K562 (cell line): ENCODE measurements at regions not wholly inside any gene's neighbourhood (a gene's known extent, or its start where the extent isn't known, plus 50 kb on each side); places are given as distances from the start of the nearest gene placed in this dataset.

Source experiments
- ATAC-seq: fragments of 200-7000 bp; cut with Tn5 transposase; 3 replicates; pipeline ENCODE4 v1.9.1; 2020; ENCODE audit warnings: moderate library complexity
- BruUV-seq: library from RNA; stranded (reverse); fragments of 400-500 nt; replicated peaks from 2 replicates; lab custom pipeline; 2021; lab: Mats Ljungman, UMichigan
- CTCF ChIA-PET: fragments of 300-600 bp; formaldehyde crosslinking; extraction: SDS; loops from one replicate; lab custom pipeline; 2021; ENCODE audit warnings: low intra/inter-chr PET ratio; lab: Yijun Ruan, JAX
- POLR2A ChIA-PET: fragments of 300-600, 350-650 bp; sonication (Branson Sonifier 250); formaldehyde crosslinking; extraction: SDS; loops from one replicate; lab custom pipeline; 2021; ENCODE audit warnings: antibody characterized with exemption, inconsistent platforms; lab: Yijun Ruan, JAX
- DNase-seq, 4 experiments: peaks; one replicate each; pipeline versions ENCODE4 v3.0.0 to v3.0.0-alpha.2; 2011 to 2018; ENCODE audit warnings: low spot score in 3 of 4, mixed read lengths in 3 of 4; ENCODE audit errors: extremely low read depth in 1 of 4
- FAIRE-seq: peaks from 2 replicates; lab custom pipeline; 2011; peaks lifted over from hg19 to GRCh38; lab: Jason Lieb, UNC
- H2AFZ ChIP-seq: 2 replicates; pipeline ENCODE4 v1.6.0; 2011; ENCODE audit warnings: low read depth, low read length, control low read depth, inconsistent platforms
- H3K27ac ChIP-seq: fragments of 200-600 bp; 3 replicates; pipeline ENCODE4 v1.8.0; 2011; ENCODE audit warnings: low read depth, mild to moderate bottlenecking, control low read depth, inconsistent platforms, low read length, moderate library complexity, mixed read lengths; ENCODE audit errors: extremely low read depth
- H3K27me3 ChIP-seq, 2 experiments: fragments of 300-600 bp in 1 of 2; 2 replicates in 1 of 2; 3 replicates in 1 of 2; pipeline versions ENCODE4 v1.6.0 to v1.8.0; 2011; ENCODE audit warnings: inconsistent platforms in 2 of 2, low read length in 2 of 2, mild to moderate bottlenecking in 1 of 2, mixed read lengths in 1 of 2, moderate library complexity in 1 of 2; ENCODE audit not compliant: control insufficient read depth in 2 of 2, insufficient read depth in 2 of 2
- H3K36me3 ChIP-seq: fragments of 300-600 bp; 3 replicates; pipeline ENCODE4 v1.8.0; 2011; ENCODE audit warnings: mild to moderate bottlenecking, low read length, inconsistent platforms; ENCODE audit not compliant: control insufficient read depth, insufficient read depth
- H3K4me1 ChIP-seq, 2 experiments: fragments of 200-600 bp in 1 of 2; replicated peaks in 1 of 2; 2 replicates in 1 of 2; 3 replicates in 1 of 2; pipeline versions ENCODE4 v1.5.1 to v1.8.0; 2011; ENCODE audit warnings: inconsistent platforms in 2 of 2, low read length in 2 of 2, mild to moderate bottlenecking in 1 of 2, mixed read lengths in 1 of 2, moderate library complexity in 1 of 2; ENCODE audit not compliant: control insufficient read depth in 2 of 2, insufficient read depth in 2 of 2
- H3K4me2 ChIP-seq: 2 replicates; pipeline ENCODE4 v1.6.1; 2011; ENCODE audit warnings: low read length, control low read depth, inconsistent platforms, mixed read lengths; ENCODE audit not compliant: insufficient read depth
- H3K4me3 ChIP-seq: fragments of 200-600 bp; sonication (generic), shearing (Covaris generic); 2 replicates; pipeline ENCODE4 v1.5.1; 2016; ENCODE audit warnings: control low read depth, inconsistent platforms
- H3K79me2 ChIP-seq: fragments of 200-600 bp; 3 replicates; pipeline ENCODE4 v1.8.0; 2011; ENCODE audit warnings: low read length, inconsistent platforms; ENCODE audit not compliant: control insufficient read depth, insufficient read depth
- H3K9ac ChIP-seq, 2 experiments: 2 replicates each; pipeline versions ENCODE4 v1.6.0 to v1.6.1; 2011; ENCODE audit warnings: low read depth in 2 of 2, low read length in 2 of 2, control low read depth in 1 of 2, inconsistent platforms in 1 of 2, mild to moderate bottlenecking in 1 of 2, mixed read lengths in 1 of 2; ENCODE audit not compliant: insufficient read depth in 1 of 2
- H3K9me1 ChIP-seq: one replicate; pipeline ENCODE4 v1.6.0; 2011; ENCODE audit warnings: inconsistent platforms, mild to moderate bottlenecking, low read length, moderate library complexity; ENCODE audit not compliant: control insufficient read depth, insufficient read depth
- H3K9me3 ChIP-seq: replicated peaks from 2 replicates; pipeline ENCODE4 v1.5.1; 2011; ENCODE audit warnings: low read depth, low read length, inconsistent platforms; ENCODE audit not compliant: control insufficient read depth, insufficient read depth
- H4K20me1 ChIP-seq: replicated peaks from 2 replicates; pipeline ENCODE4 v1.6.1; 2011; ENCODE audit warnings: low read length, inconsistent platforms, mixed read lengths; ENCODE audit not compliant: control insufficient read depth, insufficient read depth
- FOXK2 ChIP-seq, 2 experiments: fragments of 450-650 bp; IDR thresholded peaks in 1 of 2; conservative IDR thresholded peaks in 1 of 2; 2 replicates each; pipeline ENCODE4 v1.6.1; 2016; ENCODE audit warnings: low read depth in 2 of 2, mild to moderate bottlenecking in 1 of 2
- HBP1 ChIP-seq: fragments of 450-650 bp; formaldehyde crosslinking; IDR thresholded peaks from 2 replicates; pipeline ENCODE4 v1.4.0; 2022; ENCODE audit warnings: missing genetic modification characterization
- HMG20B ChIP-seq: fragments of 250-450 bp; sonication (Bioruptor Pico); IDR thresholded peaks from 2 replicates; pipeline ENCODE4 v1.5.0; 2021; ENCODE audit warnings: mild to moderate bottlenecking
- MAFG ChIP-seq: fragments of 450-650 bp; conservative IDR thresholded peaks from 2 replicates; pipeline ENCODE4 v1.6.1; 2016; ENCODE audit warnings: missing genetic modification characterization, missing compliant biosample characterization
- MXD1 ChIP-seq: fragments of 250-450 bp; sonication (Bioruptor Pico); IDR thresholded peaks from 2 replicates; pipeline ENCODE4 v1.8.0; 2021; ENCODE audit warnings: borderline replicate concordance, mild to moderate bottlenecking, moderate library complexity; ENCODE audit not compliant: poor library complexity, severe bottlenecking
- NFATC3 ChIP-seq: fragments of 450-650 bp; IDR thresholded peaks from 2 replicates; pipeline ENCODE4 v1.6.1; 2017; ENCODE audit warnings: mild to moderate bottlenecking
- NFIX ChIP-seq: fragments of 250-450 bp; sonication (Bioruptor Pico); IDR thresholded peaks from 2 replicates; pipeline ENCODE4 v1.4.0; 2020; ENCODE audit warnings: low read depth, mild to moderate bottlenecking, moderate library complexity
- SNRNP70 ChIP-seq: fragments of 200-400 bp; formaldehyde crosslinking; optimal IDR thresholded peaks from 2 replicates; pipeline ENCODE3; 2017; ENCODE audit warnings: low read depth, low read length
- TRIM24 ChIP-seq, 2 experiments: fragments of 450-650 bp; IDR thresholded peaks; 2 replicates each; pipeline ENCODE4 v1.6.1; 2016
- ZNF668 ChIP-seq: fragments of 250-450 bp; sonication (Bioruptor Pico); IDR thresholded peaks from 2 replicates; pipeline ENCODE4 v1.8.0; 2022; ENCODE audit warnings: mild to moderate bottlenecking, inconsistent platforms
- ZSCAN32 ChIP-seq: fragments of 450-650 bp; formaldehyde crosslinking; IDR thresholded peaks from 2 replicates; pipeline ENCODE4 v1.4.0; 2020; ENCODE audit warnings: mild to moderate bottlenecking, moderate library complexity
- WGBS: fragments of 100-300 bp; shearing (Covaris generic); methylation state at CpG from one replicate; pipeline ENCODE4 v1.1.6; 2016; ENCODE audit warnings: low coverage, mixed read lengths; ENCODE audit not compliant: insufficient coverage; ENCODE audit errors: missing lambda C conversion rate; 5-methylcytosine and 5-hydroxymethylcytosine counted together
- in situ Hi-C: fragments of 300-500 bp; cut with MboI; formaldehyde crosslinking; loops from 4 replicates; pipeline ENCODE4 v1.15.0; 2018; ENCODE audit warnings: inconsistent platforms, mixed read lengths
- intact Hi-C: fragments of 100-400 bp; cut with micrococcal nuclease; formaldehyde crosslinking; loops from 2 replicates; pipeline ENCODE4 v1.14.2; 2022
- TF ChIP-seq, protein P1 (sequence below): sonication (generic); formaldehyde crosslinking; IDR thresholded peaks from 2 replicates; pipeline ENCODE4 v1.8.0; 2023; ENCODE audit warnings: mild to moderate bottlenecking, missing genetic modification reagents
- TF ChIP-seq, protein P2 (sequence below): fragments of 250-450 bp; sonication (Bioruptor Pico); IDR thresholded peaks from 2 replicates; pipeline ENCODE4 v1.4.0; 2020; ENCODE audit warnings: mild to moderate bottlenecking, moderate library complexity
- TF ChIP-seq, protein P3 (sequence below): fragments of 250-450 bp; sonication (Bioruptor Pico); IDR thresholded peaks from 2 replicates; pipeline ENCODE4 v1.8.0; 2021; ENCODE audit warnings: moderate library complexity, mild to moderate bottlenecking, inconsistent platforms
- TF ChIP-seq, protein P4 (sequence below): fragments of 450-650 bp; IDR thresholded peaks from 2 replicates; pipeline ENCODE4 v1.6.1; 2016

- Histone ChIP-seq H3K4me3 (no peak overlapping the region), H3K4me2 (no peak overlapping the region), H3K9me3 (no peaks in the 10 kb centered on the region), H3K36me3 (no peaks in the 10 kb centered on the region), H3K79me2 (no peaks in the 10 kb centered on the region), H3K27ac (no peak overlapping the region), H2AFZ (no peak overlapping the region), H3K9ac (no peak overlapping the region), H3K9me1 (no peaks in the 10 kb centered on the region), H4K20me1 (no peaks in the 10 kb centered on the region), H3K27me3 (no peaks in the 10 kb centered on the region), H3K4me1 (no peaks in the 10 kb centered on the region)
- FAIRE-seq, result no peak
- ATAC-seq, result no peak
- ChIA-PET CTCF (no interaction called here), POLR2A (no interaction called here)
- BruUV-seq, result no TSS peak
- in situ Hi-C loops, result no loop called here
- intact Hi-C loops, result no loop called here
- WGBS, result 2% methylated on average over 6 of the region's 6 CpGs
- DNase-seq, result no peak
- TF ChIP-seq TRIM24 (IDR thresholded peaks at IDR 0.05), result no peak
- no peak for TF ChIP-seq NFIX (CRISPR knock-in tag)
- TF ChIP-seq, protein P1, sequence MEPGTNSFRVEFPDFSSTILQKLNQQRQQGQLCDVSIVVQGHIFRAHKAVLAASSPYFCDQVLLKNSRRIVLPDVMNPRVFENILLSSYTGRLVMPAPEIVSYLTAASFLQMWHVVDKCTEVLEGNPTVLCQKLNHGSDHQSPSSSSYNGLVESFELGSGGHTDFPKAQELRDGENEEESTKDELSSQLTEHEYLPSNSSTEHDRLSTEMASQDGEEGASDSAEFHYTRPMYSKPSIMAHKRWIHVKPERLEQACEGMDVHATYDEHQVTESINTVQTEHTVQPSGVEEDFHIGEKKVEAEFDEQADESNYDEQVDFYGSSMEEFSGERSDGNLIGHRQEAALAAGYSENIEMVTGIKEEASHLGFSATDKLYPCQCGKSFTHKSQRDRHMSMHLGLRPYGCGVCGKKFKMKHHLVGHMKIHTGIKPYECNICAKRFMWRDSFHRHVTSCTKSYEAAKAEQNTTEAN (CRISPR knock-in tag), result no peak
- TF ChIP-seq SNRNP70, result no peak
- no peak for TF ChIP-seq ZNF668 (CRISPR knock-in tag)
- TF ChIP-seq, protein P2, sequence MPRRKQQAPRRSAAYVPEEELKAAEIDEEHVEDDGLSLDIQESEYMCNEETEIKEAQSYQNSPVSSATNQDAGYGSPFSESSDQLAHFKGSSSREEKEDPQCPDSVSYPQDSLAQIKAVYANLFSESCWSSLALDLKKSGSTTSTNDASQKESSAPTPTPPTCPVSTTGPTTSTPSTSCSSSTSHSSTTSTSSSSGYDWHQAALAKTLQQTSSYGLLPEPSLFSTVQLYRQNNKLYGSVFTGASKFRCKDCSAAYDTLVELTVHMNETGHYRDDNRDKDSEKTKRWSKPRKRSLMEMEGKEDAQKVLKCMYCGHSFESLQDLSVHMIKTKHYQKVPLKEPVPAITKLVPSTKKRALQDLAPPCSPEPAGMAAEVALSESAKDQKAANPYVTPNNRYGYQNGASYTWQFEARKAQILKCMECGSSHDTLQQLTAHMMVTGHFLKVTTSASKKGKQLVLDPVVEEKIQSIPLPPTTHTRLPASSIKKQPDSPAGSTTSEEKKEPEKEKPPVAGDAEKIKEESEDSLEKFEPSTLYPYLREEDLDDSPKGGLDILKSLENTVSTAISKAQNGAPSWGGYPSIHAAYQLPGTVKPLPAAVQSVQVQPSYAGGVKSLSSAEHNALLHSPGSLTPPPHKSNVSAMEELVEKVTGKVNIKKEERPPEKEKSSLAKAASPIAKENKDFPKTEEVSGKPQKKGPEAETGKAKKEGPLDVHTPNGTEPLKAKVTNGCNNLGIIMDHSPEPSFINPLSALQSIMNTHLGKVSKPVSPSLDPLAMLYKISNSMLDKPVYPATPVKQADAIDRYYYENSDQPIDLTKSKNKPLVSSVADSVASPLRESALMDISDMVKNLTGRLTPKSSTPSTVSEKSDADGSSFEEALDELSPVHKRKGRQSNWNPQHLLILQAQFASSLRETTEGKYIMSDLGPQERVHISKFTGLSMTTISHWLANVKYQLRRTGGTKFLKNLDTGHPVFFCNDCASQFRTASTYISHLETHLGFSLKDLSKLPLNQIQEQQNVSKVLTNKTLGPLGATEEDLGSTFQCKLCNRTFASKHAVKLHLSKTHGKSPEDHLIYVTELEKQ (CRISPR knock-in tag), result no peak
- no peak for TF ChIP-seq FOXK2 (conservative IDR thresholded peaks at IDR 0.05 in 1 of 2, IDR thresholded peaks at IDR 0.05 in 1 of 2; ENCODE audit: low read depth in 2 of 2)
- no peak for TF ChIP-seq MXD1 (CRISPR knock-in tag)
- no peak for TF ChIP-seq ZSCAN32 (CRISPR knock-in tag)
- TF ChIP-seq HBP1 (CRISPR knock-in tag), result no peak
- TF ChIP-seq, protein P3, sequence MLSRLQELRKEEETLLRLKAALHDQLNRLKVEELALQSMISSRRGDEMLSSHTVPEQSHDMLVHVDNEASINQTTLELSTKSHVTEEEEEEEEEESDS, result no peak
- TF ChIP-seq, protein P4, sequence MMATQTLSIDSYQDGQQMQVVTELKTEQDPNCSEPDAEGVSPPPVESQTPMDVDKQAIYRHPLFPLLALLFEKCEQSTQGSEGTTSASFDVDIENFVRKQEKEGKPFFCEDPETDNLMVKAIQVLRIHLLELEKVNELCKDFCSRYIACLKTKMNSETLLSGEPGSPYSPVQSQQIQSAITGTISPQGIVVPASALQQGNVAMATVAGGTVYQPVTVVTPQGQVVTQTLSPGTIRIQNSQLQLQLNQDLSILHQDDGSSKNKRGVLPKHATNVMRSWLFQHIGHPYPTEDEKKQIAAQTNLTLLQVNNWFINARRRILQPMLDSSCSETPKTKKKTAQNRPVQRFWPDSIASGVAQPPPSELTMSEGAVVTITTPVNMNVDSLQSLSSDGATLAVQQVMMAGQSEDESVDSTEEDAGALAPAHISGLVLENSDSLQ, result no peak
- TF ChIP-seq HMG20B, result no peak
- no peak for TF ChIP-seq MAFG
- no peak for TF ChIP-seq NFATC3
Measured at GRCh38 chr9:3773362-3774060, 247.7 kb upstream of the RFX3 start.
